A549 (cell line): ENCODE measurements at regions not wholly inside any gene's neighbourhood (a gene's known extent, or its start where the extent isn't known, plus 50 kb on each side); places are given as distances from the start of the nearest gene placed in this dataset.

Experiments used
- ATAC-seq, 2 experiments: fragments of 200-7000 bp in 1 of 2; fragments of >200 bp in 1 of 2; cut with Nextera tagmentation in 1 of 2; cut with Tn5 transposase in 1 of 2; 3 replicates each; pipeline versions ENCODE4 v1.8.0 to v1.9.1; 2018 to 2020; ENCODE audit warnings: mild to moderate bottlenecking in 1 of 2, moderate library complexity in 1 of 2
- CTCF ChIA-PET: fragments of 300-600 bp; sonication (Branson Sonifier 250); formaldehyde crosslinking; extraction: SDS; loops from one replicate; lab custom pipeline; 2021; ENCODE audit warnings: antibody characterized with exemption, inconsistent platforms; lab: Yijun Ruan, JAX
- POLR2A ChIA-PET: fragments of 350-600 bp; formaldehyde crosslinking; extraction: SDS; loops from one replicate; lab custom pipeline; 2021; ENCODE audit warnings: antibody characterized with exemption, inconsistent platforms; lab: Yijun Ruan, JAX
- DNase-seq, 2 experiments: peaks; one replicate each; pipeline versions ENCODE4 v3.0.0 to v3.0.0-alpha.2; 2011 to 2016; ENCODE audit warnings: low read depth in 1 of 2, low spot score in 1 of 2
- FAIRE-seq: peaks from 2 replicates; lab custom pipeline; 2011; peaks lifted over from hg19 to GRCh38; lab: Jason Lieb, UNC
- H3K27ac ChIP-seq, 2 experiments: fragments of >200 bp; sonication (Bioruptor Twin); formaldehyde crosslinking; 3 replicates each; pipeline ENCODE4 v1.5.1; 2016 to 2017
- H3K4me1 ChIP-seq: fragments of >200 bp; sonication (Bioruptor Twin); formaldehyde crosslinking; 3 replicates; pipeline ENCODE4 v1.6.1; 2016
- H3K4me2 ChIP-seq: fragments of >200 bp; sonication (Bioruptor Twin); formaldehyde crosslinking; 3 replicates; pipeline ENCODE4 v1.6.1; 2016
- H3K4me3 ChIP-seq: fragments of >200 bp; sonication (Bioruptor Twin); formaldehyde crosslinking; 3 replicates; pipeline ENCODE4 v1.5.1; 2016
- H3K9me3 ChIP-seq: fragments of >200 bp; sonication (Bioruptor Twin); formaldehyde crosslinking; 3 replicates; pipeline ENCODE4 v1.6.1; 2016
- BHLHE40 ChIP-seq: IDR thresholded peaks from 2 replicates; pipeline ENCODE4 v1.6.1; 2012; ENCODE audit warnings: low read depth, low read length, inconsistent platforms
- CBX2 ChIP-seq: fragments of 200-600 bp; sonication (generic); IDR thresholded peaks from 2 replicates; pipeline ENCODE4 v1.6.1; 2016; ENCODE audit warnings: low read depth, mild to moderate bottlenecking, borderline replicate concordance
- CBX8 ChIP-seq: fragments of 200-600 bp; sonication (generic); IDR thresholded peaks from 2 replicates; pipeline ENCODE4 v1.6.1; 2016
- CHD2 ChIP-seq: fragments of 150-350 bp; IDR thresholded peaks from 2 replicates; pipeline ENCODE4 v1.6.1; 2014; ENCODE audit warnings: low read length; ENCODE audit not compliant: partially characterized antibody
- EHF ChIP-seq: fragments of 250-450 bp; sonication (Bioruptor Pico); IDR thresholded peaks from 2 replicates; pipeline ENCODE4 v1.5.0; 2020; ENCODE audit warnings: mild to moderate bottlenecking
- EP300 ChIP-seq, 2 experiments: fragments of >200 bp; sonication (Bioruptor Twin); formaldehyde crosslinking; IDR thresholded peaks; 2 replicates in 1 of 2; 3 replicates in 1 of 2; pipeline ENCODE4 v1.6.1; 2016 to 2017
- HDAC2 ChIP-seq: fragments of 200-600 bp; sonication (generic); IDR thresholded peaks from 2 replicates; pipeline ENCODE4 v1.6.1; 2016
- HEYL ChIP-seq: fragments of 250-450 bp; sonication (Bioruptor Pico); IDR thresholded peaks from 2 replicates; pipeline ENCODE4 v1.8.0; 2021; ENCODE audit warnings: mild to moderate bottlenecking, moderate library complexity
- HOXB5 ChIP-seq: fragments of 250-450 bp; sonication (Bioruptor Pico); IDR thresholded peaks from 2 replicates; pipeline ENCODE4 v1.5.0; 2020; ENCODE audit warnings: mild to moderate bottlenecking, moderate library complexity
- MAFK ChIP-seq: fragments of 450-650 bp; IDR thresholded peaks from 2 replicates; pipeline ENCODE4 v1.6.1; 2014; ENCODE audit not compliant: partially characterized antibody
- MYC ChIP-seq: IDR thresholded peaks from 2 replicates; pipeline ENCODE4 v1.6.1; 2012; ENCODE audit warnings: mild to moderate bottlenecking, inconsistent platforms, low read length, improper control_type of control experiment, borderline replicate concordance
- POLR2AphosphoS2 ChIP-seq: conservative IDR thresholded peaks from 2 replicates; pipeline ENCODE4 v1.6.1; 2012; ENCODE audit warnings: low read length, improper control_type of control experiment, inconsistent platforms
- RAD21 ChIP-seq, 2 experiments: fragments of >200 bp in 1 of 2; sonication (Bioruptor Twin) in 1 of 2; formaldehyde crosslinking in 1 of 2; IDR thresholded peaks in 1 of 2; conservative IDR thresholded peaks in 1 of 2; 2 replicates in 1 of 2; 3 replicates in 1 of 2; pipeline ENCODE4 v1.6.1; 2012 to 2018; ENCODE audit warnings: inconsistent platforms in 1 of 2
- RARB ChIP-seq: fragments of 250-450 bp; sonication (Bioruptor Pico); IDR thresholded peaks from 2 replicates; pipeline ENCODE4 v1.8.0; 2021; ENCODE audit warnings: mild to moderate bottlenecking, moderate library complexity
- RCOR1 ChIP-seq: fragments of 150-350 bp; IDR thresholded peaks from 2 replicates; pipeline ENCODE4 v1.6.1; 2014; ENCODE audit warnings: antibody characterized with exemption, low read length, low read depth
- RFX5 ChIP-seq: fragments of 450-650 bp; IDR thresholded peaks from 2 replicates; pipeline ENCODE4 v1.7.1; 2014; ENCODE audit warnings: antibody characterized with exemption, mild to moderate bottlenecking, moderate library complexity
- SREBF2 ChIP-seq: fragments of 450-650 bp; IDR thresholded peaks from 2 replicates; pipeline ENCODE4 v1.6.1; 2014; ENCODE audit warnings: mild to moderate bottlenecking, moderate library complexity
- ZNF302 ChIP-seq: fragments of 250-450 bp; sonication (Bioruptor Pico); IDR thresholded peaks from 2 replicates; pipeline ENCODE4 v1.9.0; 2021; ENCODE audit warnings: inconsistent platforms, mild to moderate bottlenecking, moderate library complexity
- ZSCAN20 ChIP-seq: fragments of 250-450 bp; sonication (Bioruptor Pico); IDR thresholded peaks from 2 replicates; pipeline ENCODE4 v1.8.0; 2022; ENCODE audit warnings: mild to moderate bottlenecking, moderate library complexity
- WGBS: methylation state at CpG from one replicate; pipeline ENCODE4 v1.1.6; 2017; ENCODE audit errors: missing lambda C conversion rate; 5-methylcytosine and 5-hydroxymethylcytosine counted together
- TF ChIP-seq, protein P1 (sequence below): IDR thresholded peaks from 2 replicates; pipeline ENCODE4 v1.6.1; 2012
- TF ChIP-seq, protein P2 (sequence below): fragments of 450-650 bp; IDR thresholded peaks from 2 replicates; pipeline ENCODE4 v1.6.1; 2014; ENCODE audit warnings: antibody characterized with exemption
- TF ChIP-seq, protein P3 (sequence below): fragments of 250-450 bp; sonication (Bioruptor Pico); IDR thresholded peaks from 2 replicates; pipeline ENCODE4 v1.5.0; 2021; ENCODE audit warnings: mild to moderate bottlenecking, moderate library complexity, borderline replicate concordance
- TF ChIP-seq, protein P4 (sequence below): fragments of 150-350 bp; IDR thresholded peaks from 2 replicates; pipeline ENCODE4 v1.6.1; 2014; ENCODE audit warnings: low read depth, mild to moderate bottlenecking, low read length

DNA sequence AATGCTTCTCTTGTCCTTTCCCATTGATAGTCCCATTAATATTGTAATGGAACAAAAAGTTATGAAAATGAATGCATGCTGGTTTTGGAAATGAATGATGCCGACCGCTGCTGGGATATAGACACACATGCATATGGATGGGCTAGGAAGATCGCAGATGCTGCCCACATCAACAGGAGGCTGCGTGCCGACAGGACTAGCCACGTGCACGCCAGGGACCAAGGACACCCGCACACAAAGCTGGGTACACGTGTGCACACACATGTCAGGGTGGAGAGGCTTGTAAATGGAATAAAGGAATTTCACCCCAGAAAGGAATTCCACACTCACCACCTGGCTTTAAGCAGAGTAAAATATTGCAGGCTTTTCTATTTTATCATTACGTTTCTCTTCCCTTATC is 153.8 kb upstream of the VASH1 start:
- H3K4me1 ChIP-seq, result no peaks in the 10 kb centered on the region
- ChIA-PET POLR2A (no interaction called here), CTCF (no interaction called here)
- no peaks in the 10 kb centered on the region for H3K9me3 ChIP-seq
- no peak overlapping the region for H3K27ac ChIP-seq
- 44% methylated on average over 10 of the region's 10 CpGs for WGBS
- no peak for DNase-seq
- TF ChIP-seq ZNF302 (CRISPR knock-in tag) (no peak), SREBF2 (no peak), EP300 (IDR thresholded peaks at IDR 0.05) (no peak), RAD21 (conservative IDR thresholded peaks at IDR 0.05 in 1 of 2, IDR thresholded peaks at IDR 0.05 in 1 of 2) (no peak)
- TF ChIP-seq, all 56 proteins: peak for 0
- FAIRE-seq (no peak), ATAC-seq (no peak)
- H3K4me2 ChIP-seq, result no peak overlapping the region
- no peak overlapping the region for H3K4me3 ChIP-seq

DNA sequence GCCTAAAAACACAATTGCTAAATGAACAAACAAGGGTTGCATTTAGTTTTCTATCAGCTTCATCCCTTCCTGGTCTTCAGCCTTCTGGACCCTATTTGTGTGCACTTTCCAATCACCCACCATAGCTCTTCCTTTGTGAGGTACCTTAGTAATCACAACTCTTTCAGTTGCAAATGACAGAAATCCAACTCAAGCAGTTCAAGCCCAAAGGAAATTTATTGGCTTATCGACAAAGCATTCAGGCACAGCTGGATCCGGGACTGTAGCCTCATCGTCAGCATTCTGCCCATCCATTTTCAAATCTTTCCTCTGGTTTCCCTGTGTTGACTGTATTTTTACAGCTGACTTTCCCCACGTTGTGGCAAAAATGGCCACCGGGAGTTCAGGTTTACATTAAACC is 148.6 kb upstream of the VASH1 start:
- peaks cover 15% of the 10 kb centered on the region for H3K9me3 ChIP-seq
- no peaks in the 10 kb centered on the region for H3K4me1 ChIP-seq
- FAIRE-seq, result no peak
- no peak overlapping the region for H3K4me3 ChIP-seq
- no peak for DNase-seq
- TF ChIP-seq, protein P1, sequence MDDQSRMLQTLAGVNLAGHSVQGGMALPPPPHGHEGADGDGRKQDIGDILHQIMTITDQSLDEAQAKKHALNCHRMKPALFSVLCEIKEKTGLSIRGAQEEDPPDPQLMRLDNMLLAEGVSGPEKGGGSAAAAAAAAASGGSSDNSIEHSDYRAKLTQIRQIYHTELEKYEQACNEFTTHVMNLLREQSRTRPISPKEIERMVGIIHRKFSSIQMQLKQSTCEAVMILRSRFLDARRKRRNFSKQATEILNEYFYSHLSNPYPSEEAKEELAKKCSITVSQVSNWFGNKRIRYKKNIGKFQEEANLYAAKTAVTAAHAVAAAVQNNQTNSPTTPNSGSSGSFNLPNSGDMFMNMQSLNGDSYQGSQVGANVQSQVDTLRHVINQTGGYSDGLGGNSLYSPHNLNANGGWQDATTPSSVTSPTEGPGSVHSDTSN, result no peak
- TF ChIP-seq, protein P2, sequence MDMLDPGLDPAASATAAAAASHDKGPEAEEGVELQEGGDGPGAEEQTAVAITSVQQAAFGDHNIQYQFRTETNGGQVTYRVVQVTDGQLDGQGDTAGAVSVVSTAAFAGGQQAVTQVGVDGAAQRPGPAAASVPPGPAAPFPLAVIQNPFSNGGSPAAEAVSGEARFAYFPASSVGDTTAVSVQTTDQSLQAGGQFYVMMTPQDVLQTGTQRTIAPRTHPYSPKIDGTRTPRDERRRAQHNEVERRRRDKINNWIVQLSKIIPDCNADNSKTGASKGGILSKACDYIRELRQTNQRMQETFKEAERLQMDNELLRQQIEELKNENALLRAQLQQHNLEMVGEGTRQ, result no peak
- no peak for TF ChIP-seq SREBF2
- no peak for TF ChIP-seq ZSCAN20 (CRISPR knock-in tag)
- no peak for TF ChIP-seq CBX2
- no peak for TF ChIP-seq RARB (CRISPR knock-in tag)
- TF ChIP-seq HDAC2, result no peak
- no peak for TF ChIP-seq RFX5
- TF ChIP-seq EHF, result no peak
- no peak for TF ChIP-seq CHD2
- no peak for TF ChIP-seq RCOR1
- TF ChIP-seq, protein P3, sequence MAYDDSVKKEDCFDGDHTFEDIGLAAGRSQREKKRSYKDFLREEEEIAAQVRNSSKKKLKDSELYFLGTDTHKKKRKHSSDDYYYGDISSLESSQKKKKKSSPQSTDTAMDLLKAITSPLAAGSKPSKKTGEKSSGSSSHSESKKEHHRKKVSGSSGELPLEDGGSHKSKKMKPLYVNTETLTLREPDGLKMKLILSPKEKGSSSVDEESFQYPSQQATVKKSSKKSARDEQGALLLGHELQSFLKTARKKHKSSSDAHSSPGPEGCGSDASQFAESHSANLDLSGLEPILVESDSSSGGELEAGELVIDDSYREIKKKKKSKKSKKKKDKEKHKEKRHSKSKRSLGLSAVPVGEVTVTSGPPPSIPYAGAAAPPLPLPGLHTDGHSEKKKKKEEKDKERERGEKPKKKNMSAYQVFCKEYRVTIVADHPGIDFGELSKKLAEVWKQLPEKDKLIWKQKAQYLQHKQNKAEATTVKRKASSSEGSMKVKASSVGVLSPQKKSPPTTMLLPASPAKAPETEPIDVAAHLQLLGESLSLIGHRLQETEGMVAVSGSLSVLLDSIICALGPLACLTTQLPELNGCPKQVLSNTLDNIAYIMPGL (CRISPR knock-in tag), result no peak
- TF ChIP-seq BHLHE40, result no peak
- TF ChIP-seq HOXB5 (CRISPR knock-in tag), result no peak
- TF ChIP-seq, protein P4, sequence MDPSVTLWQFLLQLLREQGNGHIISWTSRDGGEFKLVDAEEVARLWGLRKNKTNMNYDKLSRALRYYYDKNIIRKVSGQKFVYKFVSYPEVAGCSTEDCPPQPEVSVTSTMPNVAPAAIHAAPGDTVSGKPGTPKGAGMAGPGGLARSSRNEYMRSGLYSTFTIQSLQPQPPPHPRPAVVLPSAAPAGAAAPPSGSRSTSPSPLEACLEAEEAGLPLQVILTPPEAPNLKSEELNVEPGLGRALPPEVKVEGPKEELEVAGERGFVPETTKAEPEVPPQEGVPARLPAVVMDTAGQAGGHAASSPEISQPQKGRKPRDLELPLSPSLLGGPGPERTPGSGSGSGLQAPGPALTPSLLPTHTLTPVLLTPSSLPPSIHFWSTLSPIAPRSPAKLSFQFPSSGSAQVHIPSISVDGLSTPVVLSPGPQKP, result no peak
- no peak for TF ChIP-seq MYC
- no peak for TF ChIP-seq HEYL (CRISPR knock-in tag)
- TF ChIP-seq CBX8, result no peak
- TF ChIP-seq POLR2AphosphoS2, result no peak
- no peak for TF ChIP-seq MAFK
- TF ChIP-seq, all 56 proteins: peak for 0
- CTCF ChIA-PET, result interaction anchor here (0.9 to 1.5 kb wide), 3 partner anchors 15 to 157 kb away, joined by 4 read pairs; no protein-coding TSS in a partner anchor
- no peak overlapping the region for H3K27ac ChIP-seq
- POLR2A ChIA-PET, result no interaction called here
- WGBS, result 48% methylated on average over 5 of the region's 5 CpGs
- no peak overlapping the region for H3K4me2 ChIP-seq
- no peak for ATAC-seq
